ENCODE measurements at regions not wholly inside any gene's neighbourhood (a gene's known extent, or its start where the extent isn't known, plus 50 kb on each side); places are given as distances from the start of the nearest gene placed in this dataset.

- TF ChIP-seq CTCF (IDR thresholded peaks at IDR 0.05; ENCODE audit: low read depth, low read length) = no peak
- no peak for DNase-seq (ENCODE audit: extremely low read depth, low read depth)
These were observed 311.0 kb upstream of the PROX1 start for GRCh38 chr1:213676736-213677135.

DNA sequence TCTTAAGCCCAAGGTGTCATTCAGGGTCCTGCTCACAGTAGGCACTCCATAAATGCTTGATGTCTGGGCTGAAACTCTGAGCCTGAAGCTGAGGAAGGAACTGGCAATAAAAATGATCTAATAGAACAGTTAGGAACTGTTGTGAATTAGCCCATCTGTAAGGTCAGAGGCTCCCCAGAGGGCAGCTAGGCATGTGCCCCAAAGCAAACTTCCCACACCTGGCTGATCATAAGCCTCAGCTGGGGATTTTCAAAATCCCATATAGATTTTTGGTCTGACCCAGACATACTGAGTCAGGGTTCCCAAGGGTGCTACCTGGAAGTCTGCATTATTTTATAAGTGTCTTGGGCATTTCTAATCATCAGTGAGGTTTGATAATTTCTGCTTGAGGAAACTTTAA lies 309.4 kb upstream of the PROX1 start:
- DNase-seq (ENCODE audit: extremely low read depth, low read depth) = no peak
- no peak for TF ChIP-seq CTCF (IDR thresholded peaks at IDR 0.05; ENCODE audit: low read depth, low read length)

DNA sequence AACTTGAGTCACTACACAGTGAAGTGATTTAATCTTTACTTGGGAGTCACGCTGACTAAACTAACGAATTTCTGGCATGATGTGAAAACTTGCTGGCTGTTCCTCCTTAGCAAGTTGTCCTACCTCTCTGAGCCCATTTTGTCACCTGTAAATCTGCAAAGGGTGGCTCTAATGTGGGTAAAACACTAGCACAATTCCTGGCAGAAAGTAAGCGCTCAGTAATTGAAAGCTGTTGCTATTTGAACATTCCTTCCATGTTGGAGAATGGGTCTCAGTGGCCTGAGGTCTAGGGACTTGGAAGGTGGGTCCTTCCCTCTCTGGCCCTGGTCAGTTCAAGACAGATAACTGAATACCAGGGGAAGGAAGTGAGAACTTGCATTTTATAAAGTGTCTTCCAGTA lies 309.0 kb upstream of the PROX1 start:
- TF ChIP-seq CTCF (IDR thresholded peaks at IDR 0.05; ENCODE audit: low read depth, low read length) = no peak
- DNase-seq (ENCODE audit: extremely low read depth, low read depth) = no peak

DNA sequence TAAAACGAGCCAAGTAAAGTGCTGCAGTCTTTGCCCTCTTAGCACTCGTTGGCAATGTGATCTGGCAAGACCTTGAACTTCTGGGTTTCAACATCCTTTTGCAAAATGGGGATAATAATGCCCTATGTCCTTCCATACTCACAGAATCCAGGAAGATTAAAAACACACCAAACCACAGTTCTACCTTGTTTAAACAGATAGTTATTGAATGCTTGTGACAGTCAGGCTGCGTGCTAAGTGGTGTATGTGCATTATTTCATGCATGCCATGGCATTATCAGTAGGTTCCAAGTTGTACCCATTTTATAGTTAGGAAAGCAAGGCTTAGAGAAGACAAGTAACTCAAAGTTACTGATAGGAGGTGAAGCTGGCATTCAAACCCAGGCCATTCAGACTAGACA lies 308.6 kb upstream of the PROX1 start:
- no peak for TF ChIP-seq CTCF (IDR thresholded peaks at IDR 0.05; ENCODE audit: low read depth, low read length)
- DNase-seq (ENCODE audit: extremely low read depth, low read depth) = no peak

DNA sequence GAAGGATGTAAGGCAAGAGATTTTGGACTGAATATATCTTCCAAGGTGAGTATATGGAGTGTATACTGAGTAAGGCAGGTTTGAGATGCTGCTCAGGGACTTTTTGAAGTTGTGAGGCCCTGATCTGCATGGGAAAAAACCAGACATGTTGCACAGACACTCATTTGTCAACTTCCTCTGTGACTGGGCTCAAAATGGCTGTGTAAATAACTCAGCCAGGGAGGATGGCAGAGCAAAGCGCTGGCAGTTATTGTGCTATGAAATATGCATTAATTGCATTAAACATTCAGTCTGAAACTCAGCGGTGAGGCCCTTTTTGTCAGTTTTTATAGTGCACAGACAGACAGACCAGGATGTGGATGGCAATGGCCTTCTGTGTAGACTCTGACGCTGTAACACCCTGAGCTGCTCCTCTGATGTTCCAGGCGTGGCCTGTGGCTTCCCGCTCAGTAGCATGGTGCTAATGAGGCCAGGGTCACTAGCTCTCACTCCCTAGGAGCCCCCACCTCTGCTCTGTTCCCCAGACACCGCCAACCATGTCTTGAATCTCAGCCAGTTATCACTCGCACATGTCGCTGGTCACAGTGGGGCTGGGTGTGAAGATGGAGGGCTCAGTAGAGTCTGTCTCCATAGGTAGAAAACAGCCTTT lies 307.0 kb upstream of the PROX1 start:
- no peak for TF ChIP-seq CTCF (IDR thresholded peaks at IDR 0.05; ENCODE audit: low read depth, low read length)
- no peak for DNase-seq (ENCODE audit: extremely low read depth, low read depth)

DNA sequence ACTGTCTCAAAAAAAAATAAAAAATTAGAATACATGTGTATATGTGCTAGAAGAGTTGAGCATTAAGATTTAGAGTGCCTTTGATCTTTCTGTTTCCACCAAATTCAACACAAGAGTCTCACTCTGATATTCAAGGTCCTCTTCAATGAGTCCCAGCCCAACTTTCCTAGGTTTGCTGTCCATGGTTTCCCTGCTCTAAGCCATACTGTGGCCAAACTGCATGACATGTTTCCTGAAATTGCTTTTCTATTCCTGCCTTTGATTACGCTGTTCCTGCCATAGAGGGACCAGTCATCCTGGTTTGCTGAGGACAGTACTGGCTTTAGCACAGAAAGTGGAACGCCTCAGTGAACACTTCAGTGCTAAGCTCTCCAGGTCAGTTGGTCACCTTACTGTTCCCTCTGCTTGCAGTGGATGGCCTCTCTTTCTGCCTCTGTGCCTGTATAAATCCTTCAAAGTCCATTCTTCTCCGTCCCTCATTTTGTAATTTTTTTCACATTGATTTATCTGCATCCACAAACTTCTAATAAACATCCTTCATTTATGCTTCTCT lies 305.9 kb upstream of the PROX1 start:
- no peak for DNase-seq (ENCODE audit: extremely low read depth, low read depth)
- TF ChIP-seq CTCF (IDR thresholded peaks at IDR 0.05; ENCODE audit: low read depth, low read length) = no peak

DNA sequence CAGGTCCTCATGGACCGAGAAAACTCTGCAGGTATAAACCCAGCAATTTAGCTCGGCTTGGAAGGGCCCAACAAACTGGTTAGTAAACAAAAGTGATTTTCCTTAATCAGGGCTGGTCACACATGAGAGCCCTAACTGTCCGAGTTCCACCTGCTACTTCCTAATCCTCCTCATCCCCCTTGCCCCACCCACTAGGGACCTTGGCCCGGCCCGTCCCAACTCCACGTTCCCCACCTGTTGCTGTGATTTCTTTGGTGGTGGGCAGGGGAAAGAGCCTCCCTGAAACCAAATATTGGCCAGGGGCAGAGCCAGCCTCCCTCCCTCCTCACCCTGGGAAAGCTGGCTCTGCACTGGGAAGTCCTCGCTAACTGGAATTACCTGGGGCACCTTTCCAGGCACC lies 304.2 kb upstream of the PROX1 start:
- DNase-seq (ENCODE audit: extremely low read depth, low read depth) = no peak
- TF ChIP-seq CTCF (IDR thresholded peaks at IDR 0.05; ENCODE audit: low read depth, low read length) = no peak

All from AG09319 (cell line).